Cardiac fibroblast (primary cell): ENCODE measurements at regions not wholly inside any gene's neighbourhood (a gene's known extent, or its start where the extent isn't known, plus 50 kb on each side); places are given as distances from the start of the nearest gene placed in this dataset.
A peak's percentile ranks its signal among the peaks of the same experiment; 100 is the strongest.

ENCODE experiments used
- DNase-seq, 2 donors: peaks; one replicate each; pipeline versions ENCODE4 v3.0.0 to v3.0.0-alpha.2; 2010; ENCODE audit warnings: low read depth in 2 of 2
- H3K4me3 ChIP-seq, 2 donors: replicated peaks in 1 of 2; 1 replicate in 1 of 2; 2 replicates in 1 of 2; pipeline ENCODE4 v1.5.1; 2011; ENCODE audit warnings: low read depth in 2 of 2, low read length in 2 of 2, mild to moderate bottlenecking in 2 of 2, moderate library complexity in 1 of 2
- TF ChIP-seq, protein P1 (sequence below): IDR thresholded peaks from one replicate; pipeline ENCODE4 v1.5.1; 2011; ENCODE audit warnings: low read depth, mild to moderate bottlenecking, low read length, inconsistent platforms

- DNase-seq, result peak in 1 of 2 donors; percentile 4
- H3K4me3 ChIP-seq, result no peak overlapping the region
- TF ChIP-seq, protein P1, sequence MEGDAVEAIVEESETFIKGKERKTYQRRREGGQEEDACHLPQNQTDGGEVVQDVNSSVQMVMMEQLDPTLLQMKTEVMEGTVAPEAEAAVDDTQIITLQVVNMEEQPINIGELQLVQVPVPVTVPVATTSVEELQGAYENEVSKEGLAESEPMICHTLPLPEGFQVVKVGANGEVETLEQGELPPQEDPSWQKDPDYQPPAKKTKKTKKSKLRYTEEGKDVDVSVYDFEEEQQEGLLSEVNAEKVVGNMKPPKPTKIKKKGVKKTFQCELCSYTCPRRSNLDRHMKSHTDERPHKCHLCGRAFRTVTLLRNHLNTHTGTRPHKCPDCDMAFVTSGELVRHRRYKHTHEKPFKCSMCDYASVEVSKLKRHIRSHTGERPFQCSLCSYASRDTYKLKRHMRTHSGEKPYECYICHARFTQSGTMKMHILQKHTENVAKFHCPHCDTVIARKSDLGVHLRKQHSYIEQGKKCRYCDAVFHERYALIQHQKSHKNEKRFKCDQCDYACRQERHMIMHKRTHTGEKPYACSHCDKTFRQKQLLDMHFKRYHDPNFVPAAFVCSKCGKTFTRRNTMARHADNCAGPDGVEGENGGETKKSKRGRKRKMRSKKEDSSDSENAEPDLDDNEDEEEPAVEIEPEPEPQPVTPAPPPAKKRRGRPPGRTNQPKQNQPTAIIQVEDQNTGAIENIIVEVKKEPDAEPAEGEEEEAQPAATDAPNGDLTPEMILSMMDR, result no peak
These were observed 178.9 kb downstream of the CENPC start for GRCh38 chr4:67366311-67366861.

DNA sequence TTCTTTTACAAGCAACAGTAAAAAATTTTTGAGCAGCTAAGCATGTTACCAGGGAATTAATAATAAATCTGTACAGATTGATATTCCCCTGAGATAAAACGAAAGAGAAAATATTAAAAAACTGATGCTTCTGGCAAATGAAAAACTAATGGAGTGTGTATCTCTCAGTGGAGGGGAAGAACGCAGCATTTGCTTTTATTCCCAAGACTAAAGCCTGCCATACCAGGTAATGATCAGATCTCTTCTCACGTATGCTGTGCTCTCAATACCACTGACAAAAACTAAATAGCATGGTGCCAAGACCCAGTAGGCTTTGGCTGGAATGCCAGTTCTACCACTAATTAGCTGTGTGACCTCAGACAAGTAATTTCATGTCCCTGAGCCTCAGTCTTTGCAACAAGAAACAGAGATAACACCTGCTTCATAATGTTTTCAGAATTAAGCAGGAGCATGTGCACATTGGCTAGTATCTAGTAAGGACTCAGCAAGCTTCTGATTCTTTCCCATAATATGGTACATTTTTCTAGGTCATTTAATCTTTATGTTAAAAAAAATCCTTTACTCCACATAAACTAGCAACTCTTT, 179.6 kb downstream of the CENPC start:
- TF ChIP-seq, protein P1, result no peak
- no peak overlapping the region for H3K4me3 ChIP-seq
- no peak for DNase-seq

- no peak overlapping the region for H3K4me3 ChIP-seq
These were observed 189.5 kb downstream of the CENPC start for GRCh38 chr4:67355806-67356205.

GRCh38 chr4:67346654-67347053, 198.6 kb downstream of the CENPC start:
- DNase-seq, result no peak
- no peak overlapping the region for H3K4me3 ChIP-seq
- TF ChIP-seq, protein P1, result no peak

More at GRCh38 chr4:67355806-67356205, 189.5 kb downstream of the CENPC start:
- TF ChIP-seq, protein P1, result no peak
- DNase-seq, result no peak

- no peak for DNase-seq
- TF ChIP-seq, protein P1, result no peak
- H3K4me3 ChIP-seq, result no peak overlapping the region
These were observed 200.5 kb downstream of the CENPC start for GRCh38 chr4:67344594-67345380.

GRCh38 chr4:67343199-67343598, 202.1 kb downstream of the CENPC start:
- H3K4me3 ChIP-seq, result no peak overlapping the region
- DNase-seq, result no peak
- TF ChIP-seq, protein P1, result no peak
